ENCODE measurements at regions not wholly inside any gene's neighbourhood (a gene's known extent, or its start where the extent isn't known, plus 50 kb on each side); places are given as distances from the start of the nearest gene placed in this dataset.

DNA sequence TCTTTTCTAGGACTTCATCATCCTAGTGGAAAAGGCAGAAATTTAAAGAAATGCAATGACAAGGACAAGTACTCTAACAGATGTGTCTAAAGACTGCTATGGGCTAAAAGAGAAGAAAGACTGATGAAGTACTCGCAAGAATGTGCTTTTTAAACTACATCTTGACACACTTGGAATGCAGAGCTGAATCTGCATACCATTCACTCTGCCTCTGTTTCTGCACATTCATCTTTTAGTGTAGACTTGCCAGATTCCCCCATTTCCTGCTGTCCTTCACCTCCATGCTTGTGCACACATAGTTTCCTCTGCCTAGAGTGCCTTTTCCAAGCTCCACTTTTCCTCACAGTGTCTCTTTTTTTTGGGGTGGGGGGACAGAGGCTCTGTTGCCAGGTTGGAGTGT is 239.0 kb upstream of the CCDC179 start:
- no peak overlapping the region for H3K4me3 ChIP-seq (ENCODE audit: control insufficient read depth, low read depth, low read length)
- no peak for TF ChIP-seq CTCF (IDR thresholded peaks at IDR 0.05; ENCODE audit: control insufficient read depth, insufficient read depth, low read depth, low read length, missing control alignments)
- DNase-seq (ENCODE audit: low read depth): no peak

- DNase-seq (ENCODE audit: low read depth): no peak
- H3K4me3 ChIP-seq (ENCODE audit: control insufficient read depth, low read depth, low read length): no peak overlapping the region
- no peak for TF ChIP-seq CTCF (IDR thresholded peaks at IDR 0.05; ENCODE audit: control insufficient read depth, insufficient read depth, low read depth, low read length, missing control alignments)
These were observed 240.5 kb upstream of the CCDC179 start for GRCh38 chr11:23100726-23101125.

DNA sequence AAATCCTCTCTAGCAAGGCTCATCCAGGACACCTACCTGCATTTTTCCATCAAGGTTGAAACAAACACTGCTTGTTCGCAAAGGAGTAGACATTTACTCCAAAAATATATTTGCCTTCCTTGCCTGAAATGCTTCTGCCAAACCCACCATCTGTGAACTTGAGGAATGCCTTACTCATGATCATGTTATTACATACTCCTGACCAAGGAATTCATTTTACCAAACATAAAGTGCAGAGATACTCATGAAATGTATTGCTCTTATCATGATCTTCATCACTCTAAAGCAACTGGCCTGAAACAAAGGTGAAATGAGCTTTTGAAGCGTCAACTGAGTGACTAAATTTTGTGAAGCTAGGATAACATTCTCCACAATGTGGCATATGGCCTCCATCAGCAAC is 243.1 kb upstream of the CCDC179 start:
- no peak for TF ChIP-seq CTCF (IDR thresholded peaks at IDR 0.05; ENCODE audit: control insufficient read depth, insufficient read depth, low read depth, low read length, missing control alignments)
- no peak overlapping the region for H3K4me3 ChIP-seq (ENCODE audit: control insufficient read depth, low read depth, low read length)
- no peak for DNase-seq (ENCODE audit: low read depth)

GRCh38 chr11:23111527-23111926 is 251.3 kb upstream of the CCDC179 start:
- no peak for DNase-seq (ENCODE audit: low read depth)
- no peak overlapping the region for H3K4me3 ChIP-seq (ENCODE audit: control insufficient read depth, low read depth, low read length)
- no peak for TF ChIP-seq CTCF (IDR thresholded peaks at IDR 0.05; ENCODE audit: control insufficient read depth, insufficient read depth, low read depth, low read length, missing control alignments)

DNA sequence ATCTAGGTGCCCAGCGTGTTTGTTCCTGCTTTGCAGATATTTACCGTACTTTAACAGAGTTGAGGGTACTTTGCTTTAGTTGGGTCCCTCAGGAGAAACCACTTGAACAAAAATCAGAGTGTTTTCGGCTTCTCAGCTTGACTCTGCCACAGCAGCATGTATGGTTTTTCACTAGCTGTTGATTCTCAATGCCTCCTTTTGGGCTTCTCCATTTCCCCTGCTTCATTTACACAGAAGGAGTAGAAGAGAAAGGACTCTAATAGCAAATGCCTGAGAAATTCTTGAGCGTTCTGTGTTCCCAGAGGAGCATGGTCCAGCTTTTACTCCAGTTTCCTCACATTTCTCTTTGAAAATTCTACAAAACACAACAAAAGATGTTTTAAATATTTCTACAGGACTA is 252.1 kb upstream of the CCDC179 start:
- no peak for TF ChIP-seq CTCF (IDR thresholded peaks at IDR 0.05; ENCODE audit: control insufficient read depth, insufficient read depth, low read depth, low read length, missing control alignments)
- no peak overlapping the region for H3K4me3 ChIP-seq (ENCODE audit: control insufficient read depth, low read depth, low read length)
- DNase-seq (ENCODE audit: low read depth): no peak

DNA sequence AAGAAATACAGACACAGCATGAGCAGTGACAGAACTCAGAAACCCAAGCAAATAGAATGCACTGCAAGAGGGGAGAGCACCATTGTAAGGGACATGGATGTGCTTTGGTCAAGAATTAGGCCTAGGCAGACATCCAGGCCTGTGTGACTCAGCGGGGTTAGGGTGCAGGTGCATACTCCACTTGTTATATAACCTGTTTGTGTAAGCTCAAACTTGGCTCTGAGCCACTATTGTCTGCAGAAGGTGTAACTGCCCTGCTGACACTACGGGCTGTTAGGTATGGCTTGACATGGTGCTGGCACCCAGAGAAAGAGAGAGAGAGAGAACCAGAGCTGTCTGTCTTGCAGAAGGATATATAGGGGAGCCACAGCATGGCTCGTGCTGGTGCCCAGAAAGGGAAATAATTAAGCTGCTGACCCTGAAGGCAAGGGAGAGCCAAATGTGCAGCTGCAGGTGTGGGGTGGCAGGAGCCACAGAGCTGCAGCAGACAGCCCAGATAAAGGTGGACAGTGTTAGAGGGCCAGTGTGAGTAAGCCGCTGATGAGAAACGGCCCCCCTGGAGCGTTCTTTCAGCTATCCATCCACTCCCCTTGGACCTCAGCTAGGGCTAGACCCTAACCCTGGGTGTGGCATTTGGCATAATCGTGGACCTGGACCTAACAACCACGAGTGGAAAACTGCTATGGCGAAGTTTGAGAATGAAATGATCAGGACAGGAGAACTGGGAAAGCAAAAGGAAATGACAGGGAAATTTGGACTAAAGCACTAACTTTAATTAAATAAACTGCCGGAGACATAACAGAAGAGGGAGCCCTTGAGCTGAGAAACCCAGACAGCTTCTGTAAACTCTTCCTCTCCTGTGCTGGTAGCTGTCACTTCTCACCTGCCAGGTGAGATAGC is 253.0 kb upstream of the CCDC179 start:
- no peak overlapping the region for H3K4me3 ChIP-seq (ENCODE audit: control insufficient read depth, low read depth, low read length)
- no peak for DNase-seq (ENCODE audit: low read depth)
- TF ChIP-seq CTCF (IDR thresholded peaks at IDR 0.05; ENCODE audit: control insufficient read depth, insufficient read depth, low read depth, low read length, missing control alignments): peak; percentile 50

Data from AG09309 (cell line).